Astrocyte of the cerebellum (primary cell): ENCODE measurements at regions not wholly inside any gene's neighbourhood (a gene's known extent, or its start where the extent isn't known, plus 50 kb on each side); places are given as distances from the start of the nearest gene placed in this dataset.

Experiments used
- DNase-seq: peaks from one replicate; pipeline ENCODE4 v3.0.0-alpha.2; 2011; ENCODE audit warnings: low read depth
- H3K4me3 ChIP-seq: 2 replicates; pipeline ENCODE4 v1.5.1; 2011; ENCODE audit warnings: mild to moderate bottlenecking, low read depth, low read length, moderate library complexity
- CTCF ChIP-seq: IDR thresholded peaks from 2 replicates; pipeline ENCODE4 v1.5.1; 2012; ENCODE audit warnings: low read length, low read depth, moderate library complexity, mild to moderate bottlenecking; ENCODE audit errors: missing control alignments
- in situ Hi-C: cut with HindIII; loops from 2 replicates; pipeline ENCODE4 v1.10.0; 2017; ENCODE audit warnings: low sequenced_read_pairs

GRCh38 chr17:77867976-77868713, 90.4 kb upstream of the TNRC6C start:
- no peak for DNase-seq
- in situ Hi-C loops: no loop called here
- H3K4me3 ChIP-seq: no peak overlapping the region
- TF ChIP-seq CTCF: no peak

GRCh38 chr17:77869041-77869599, 89.4 kb upstream of the TNRC6C start:
- no peak for DNase-seq
- in situ Hi-C loops: no loop called here
- no peak for TF ChIP-seq CTCF
- no peak overlapping the region for H3K4me3 ChIP-seq

- in situ Hi-C loops: no loop called here
- H3K4me3 ChIP-seq: no peak overlapping the region
- no peak for TF ChIP-seq CTCF
- no peak for DNase-seq
Measured at GRCh38 chr17:77869665-77870132, 88.8 kb upstream of the TNRC6C start.

GRCh38 chr17:77872199-77872598, 86.3 kb upstream of the TNRC6C start:
- no peak for TF ChIP-seq CTCF
- in situ Hi-C loops: no loop called here
- no peak overlapping the region for H3K4me3 ChIP-seq
- no peak for DNase-seq

- TF ChIP-seq CTCF: no peak
- in situ Hi-C loops: no loop called here
- H3K4me3 ChIP-seq: no peak overlapping the region
- no peak for DNase-seq
Measured at GRCh38 chr17:77872714-77873499, 85.6 kb upstream of the TNRC6C start.

GRCh38 chr17:77873500-77874302, 84.8 kb upstream of the TNRC6C start:
- in situ Hi-C loops: no loop called here
- no peak overlapping the region for H3K4me3 ChIP-seq
- no peak for DNase-seq
- TF ChIP-seq CTCF: no peak
